ENCODE measurements at regions not wholly inside any gene's neighbourhood (a gene's known extent, or its start where the extent isn't known, plus 50 kb on each side); places are given as distances from the start of the nearest gene placed in this dataset.

DNA sequence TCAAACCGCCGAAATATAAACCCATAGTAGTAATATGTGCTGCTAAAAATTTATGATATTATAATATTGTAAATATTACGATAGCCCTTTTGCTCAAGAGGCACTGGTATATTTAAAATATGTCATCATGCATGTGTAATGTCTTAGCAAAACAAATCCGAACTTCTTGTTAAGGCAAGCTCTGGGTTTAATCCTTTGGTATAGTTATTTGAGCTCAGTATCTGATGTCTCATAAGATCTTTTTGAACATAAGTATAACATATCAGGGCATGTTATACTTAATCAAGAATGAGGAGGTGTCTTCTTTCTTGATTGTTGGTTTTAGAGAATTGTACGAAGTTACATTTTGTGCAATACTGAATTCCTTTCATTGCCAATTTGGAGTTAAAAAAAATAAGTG is 154.1 kb upstream of the CBLB start:
- H3K9me2 ChIP-seq (ENCODE audit: low read depth, low read length): no peaks in the 10 kb centered on the region
- no peaks in the 10 kb centered on the region for H3K36me3 ChIP-seq (ENCODE audit: insufficient read depth, low read length)
- no peak overlapping the region for H3K9ac ChIP-seq (ENCODE audit: low read length)
- TF ChIP-seq, protein P1, sequence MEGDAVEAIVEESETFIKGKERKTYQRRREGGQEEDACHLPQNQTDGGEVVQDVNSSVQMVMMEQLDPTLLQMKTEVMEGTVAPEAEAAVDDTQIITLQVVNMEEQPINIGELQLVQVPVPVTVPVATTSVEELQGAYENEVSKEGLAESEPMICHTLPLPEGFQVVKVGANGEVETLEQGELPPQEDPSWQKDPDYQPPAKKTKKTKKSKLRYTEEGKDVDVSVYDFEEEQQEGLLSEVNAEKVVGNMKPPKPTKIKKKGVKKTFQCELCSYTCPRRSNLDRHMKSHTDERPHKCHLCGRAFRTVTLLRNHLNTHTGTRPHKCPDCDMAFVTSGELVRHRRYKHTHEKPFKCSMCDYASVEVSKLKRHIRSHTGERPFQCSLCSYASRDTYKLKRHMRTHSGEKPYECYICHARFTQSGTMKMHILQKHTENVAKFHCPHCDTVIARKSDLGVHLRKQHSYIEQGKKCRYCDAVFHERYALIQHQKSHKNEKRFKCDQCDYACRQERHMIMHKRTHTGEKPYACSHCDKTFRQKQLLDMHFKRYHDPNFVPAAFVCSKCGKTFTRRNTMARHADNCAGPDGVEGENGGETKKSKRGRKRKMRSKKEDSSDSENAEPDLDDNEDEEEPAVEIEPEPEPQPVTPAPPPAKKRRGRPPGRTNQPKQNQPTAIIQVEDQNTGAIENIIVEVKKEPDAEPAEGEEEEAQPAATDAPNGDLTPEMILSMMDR (IDR thresholded peaks at IDR 0.05; ENCODE audit: low read length): no peak
- no peak for TF ChIP-seq EZH2 (IDR thresholded peaks at IDR 0.05; ENCODE audit: borderline replicate concordance, low read length)
- no peak overlapping the region for H2AFZ ChIP-seq (ENCODE audit: low read length)
- no peaks in the 10 kb centered on the region for H3K79me2 ChIP-seq (ENCODE audit: insufficient read depth, low read length)
- no peak overlapping the region for H3K4me3 ChIP-seq (ENCODE audit: low read depth, low read length, poor library complexity, severe bottlenecking)
- no peaks in the 10 kb centered on the region for H4K20me1 ChIP-seq (ENCODE audit: insufficient read depth, low read length)
- H3K4me2 ChIP-seq (ENCODE audit: low read length): no peak overlapping the region
- no peaks in the 10 kb centered on the region for H3K27me3 ChIP-seq (ENCODE audit: insufficient read depth, low read length)
- no peaks in the 10 kb centered on the region for H3F3A ChIP-seq (ENCODE audit: insufficient read depth, low read length)
- no peaks in the 10 kb centered on the region for H3K4me1 ChIP-seq (ENCODE audit: insufficient read depth, low read length, severe bottlenecking)
- no peaks in the 10 kb centered on the region for H3K9me3 ChIP-seq (ENCODE audit: low read length)
- H3K27ac ChIP-seq (ENCODE audit: low read depth, low read length, poor library complexity, severe bottlenecking): no peak overlapping the region

DNA sequence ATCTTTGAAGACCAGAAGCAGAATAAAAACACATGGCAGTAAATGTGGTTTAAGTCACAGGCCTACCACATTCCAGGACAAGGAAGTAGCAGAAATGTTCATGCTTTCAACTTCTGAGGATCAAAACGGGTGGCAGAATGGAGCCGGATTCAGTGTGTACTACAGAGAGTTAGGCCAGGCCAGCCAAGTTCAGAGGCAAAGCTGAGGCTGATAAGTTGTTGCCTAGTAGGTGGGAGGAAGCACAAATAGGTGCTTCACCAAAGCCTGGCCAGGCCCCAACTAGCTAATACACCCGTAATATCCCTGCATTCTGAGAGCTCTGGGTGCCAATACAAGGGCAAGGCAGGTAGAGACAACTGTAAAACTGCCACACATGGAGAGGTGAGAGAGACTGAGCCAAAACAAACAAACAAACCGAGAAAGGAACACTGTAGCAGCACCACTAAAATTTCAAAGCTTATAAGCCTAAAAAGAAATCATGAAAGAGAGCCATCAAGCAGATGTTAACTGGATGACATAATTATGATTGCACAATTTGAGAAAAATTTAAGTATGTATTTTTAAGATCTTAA is 156.4 kb upstream of the CBLB start:
- Histone ChIP-seq H3K27me3 (ENCODE audit: insufficient read depth, low read length) (no peaks in the 10 kb centered on the region), H3K9me2 (ENCODE audit: low read depth, low read length) (no peaks in the 10 kb centered on the region), H3F3A (ENCODE audit: insufficient read depth, low read length) (no peaks in the 10 kb centered on the region), H3K9ac (ENCODE audit: low read length) (no peak overlapping the region), H4K20me1 (ENCODE audit: insufficient read depth, low read length) (no peaks in the 10 kb centered on the region), H3K27ac (ENCODE audit: low read depth, low read length, poor library complexity, severe bottlenecking) (no peak overlapping the region), H3K4me3 (ENCODE audit: low read depth, low read length, poor library complexity, severe bottlenecking) (no peak overlapping the region), H3K4me2 (ENCODE audit: low read length) (no peak overlapping the region), H3K36me3 (ENCODE audit: insufficient read depth, low read length) (no peaks in the 10 kb centered on the region), H2AFZ (ENCODE audit: low read length) (peak overlapping the region; percentile 48; the same call in 1 of the 2 replicates), H3K9me3 (ENCODE audit: low read length) (no peaks in the 10 kb centered on the region), H3K4me1 (ENCODE audit: insufficient read depth, low read length, severe bottlenecking) (no peaks in the 10 kb centered on the region), H3K79me2 (ENCODE audit: insufficient read depth, low read length) (no peaks in the 10 kb centered on the region)
- TF ChIP-seq EZH2 (IDR thresholded peaks at IDR 0.05; ENCODE audit: borderline replicate concordance, low read length): no peak
- TF ChIP-seq, protein P1 (IDR thresholded peaks at IDR 0.05; ENCODE audit: low read length): no peak

DNA sequence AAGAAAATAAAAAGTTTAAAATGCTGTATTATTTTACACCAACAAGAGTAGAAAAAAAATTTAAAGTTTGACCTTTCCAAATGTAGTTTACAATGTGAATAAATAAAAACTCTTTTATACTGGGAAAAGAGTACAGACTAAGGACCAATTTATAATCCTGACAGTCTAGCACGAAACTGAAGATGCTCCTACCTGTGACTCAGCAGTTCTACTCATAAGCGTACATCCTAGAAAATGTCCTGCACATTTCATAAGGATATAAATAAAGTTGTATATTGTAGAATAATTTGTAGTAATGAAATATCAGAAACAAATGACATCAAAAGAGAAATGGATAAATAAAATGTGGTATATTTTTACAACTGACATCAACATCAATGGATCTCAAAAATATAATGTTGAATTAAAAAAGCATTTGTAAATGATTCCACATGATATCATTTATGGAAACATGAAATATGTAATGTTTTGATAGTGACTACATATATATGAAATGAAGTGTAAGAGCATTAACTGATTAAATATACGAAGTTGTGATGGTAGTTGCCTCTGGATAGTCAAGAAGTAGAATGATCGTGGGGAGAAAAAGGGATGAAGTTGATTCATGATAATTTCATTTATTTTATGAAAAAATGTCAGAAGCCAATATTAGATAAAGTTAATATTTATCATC is 161.3 kb upstream of the CBLB start:
- Histone ChIP-seq H3K9me2 (ENCODE audit: low read depth, low read length) (no peaks in the 10 kb centered on the region), H2AFZ (ENCODE audit: low read length) (no peak overlapping the region), H3K4me3 (ENCODE audit: low read depth, low read length, poor library complexity, severe bottlenecking) (no peak overlapping the region), H3K27ac (ENCODE audit: low read depth, low read length, poor library complexity, severe bottlenecking) (no peak overlapping the region), H3K9me3 (ENCODE audit: low read length) (no peaks in the 10 kb centered on the region), H3K79me2 (ENCODE audit: insufficient read depth, low read length) (no peaks in the 10 kb centered on the region), H3K9ac (ENCODE audit: low read length) (no peak overlapping the region), H4K20me1 (ENCODE audit: insufficient read depth, low read length) (no peaks in the 10 kb centered on the region), H3K4me2 (ENCODE audit: low read length) (no peak overlapping the region), H3K27me3 (ENCODE audit: insufficient read depth, low read length) (no peaks in the 10 kb centered on the region), H3F3A (ENCODE audit: insufficient read depth, low read length) (no peaks in the 10 kb centered on the region), H3K4me1 (ENCODE audit: insufficient read depth, low read length, severe bottlenecking) (no peaks in the 10 kb centered on the region), H3K36me3 (ENCODE audit: insufficient read depth, low read length) (no peaks in the 10 kb centered on the region)
- TF ChIP-seq EZH2 (IDR thresholded peaks at IDR 0.05; ENCODE audit: borderline replicate concordance, low read length): no peak
- TF ChIP-seq, protein P1 (IDR thresholded peaks at IDR 0.05; ENCODE audit: low read length): no peak

Data from OCI-LY1 (cell line).